NT2/D1 (cell line): ENCODE measurements at regions not wholly inside any gene's neighbourhood (a gene's known extent, or its start where the extent isn't known, plus 50 kb on each side); places are given as distances from the start of the nearest gene placed in this dataset.

ENCODE experiments used
- DNase-seq: peaks from one replicate; pipeline ENCODE4 v3.0.0-alpha.2; 2011; ENCODE audit warnings: low read depth, low spot score
- H3K27me3 ChIP-seq: 2 replicates; pipeline ENCODE4 v1.6.0; 2011; ENCODE audit warnings: mild to moderate bottlenecking; ENCODE audit not compliant: insufficient read length, insufficient read depth
- H3K36me3 ChIP-seq: 2 replicates; pipeline ENCODE4 v1.6.1; 2011; ENCODE audit warnings: mild to moderate bottlenecking, low read length, mixed read lengths; ENCODE audit not compliant: insufficient read depth, insufficient read length
- H3K4me1 ChIP-seq: 2 replicates; pipeline ENCODE4 v1.5.1; 2011; ENCODE audit not compliant: insufficient read depth, insufficient read length
- H3K4me3 ChIP-seq: 2 replicates; pipeline ENCODE4 v1.5.1; 2011; ENCODE audit warnings: low read depth; ENCODE audit not compliant: insufficient read length
- H3K9ac ChIP-seq: 2 replicates; pipeline ENCODE4 v1.6.0; 2011; ENCODE audit warnings: low read depth; ENCODE audit not compliant: insufficient read length
- H3K9me3 ChIP-seq: 2 replicates; pipeline ENCODE4 v1.5.1; 2011; ENCODE audit warnings: mild to moderate bottlenecking, low read length; ENCODE audit not compliant: insufficient read depth
- SUZ12 ChIP-seq: IDR thresholded peaks from 2 replicates; pipeline ENCODE4 v1.6.1; 2011; ENCODE audit not compliant: insufficient read length, insufficient read depth; ENCODE audit errors: extremely low read depth
- YY1 ChIP-seq: IDR thresholded peaks from 2 replicates; pipeline ENCODE4 v1.6.1; 2011; ENCODE audit not compliant: insufficient read length, insufficient read depth
- ZNF274 ChIP-seq: IDR thresholded peaks from 2 replicates; pipeline ENCODE4 v1.6.1; 2011; ENCODE audit warnings: mild to moderate bottlenecking, low read depth, low read length

DNA sequence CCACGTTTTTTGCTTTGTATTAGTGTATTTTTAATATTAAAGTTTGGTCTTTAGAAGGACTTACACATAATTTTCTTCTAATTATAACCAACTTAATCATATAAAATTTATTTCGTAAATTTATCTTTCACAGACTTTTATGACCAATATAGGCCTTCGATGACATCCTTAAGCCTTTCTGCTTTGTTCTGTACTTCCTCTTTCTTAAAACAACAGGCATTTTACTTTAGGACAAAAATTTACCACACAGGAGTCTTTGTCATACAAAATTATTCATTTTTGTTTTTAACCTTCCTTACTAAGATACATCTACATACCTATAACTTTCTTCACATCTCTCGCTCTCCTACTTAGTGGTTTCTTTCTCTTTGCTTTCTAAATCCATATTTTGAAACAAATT, 56.3 kb downstream of the RGS12 start:
- H3K27me3 ChIP-seq: no peaks in the 10 kb centered on the region
- peaks cover 6% of the 10 kb centered on the region for H3K4me1 ChIP-seq
- H3K36me3 ChIP-seq: peaks cover 8% of the 10 kb centered on the region
- H3K9ac ChIP-seq: no peak overlapping the region
- TF ChIP-seq YY1: no peak
- TF ChIP-seq SUZ12: no peak
- TF ChIP-seq ZNF274: no peak
- H3K4me3 ChIP-seq: no peak overlapping the region
- H3K9me3 ChIP-seq: no peaks in the 10 kb centered on the region
- DNase-seq: no peak

DNA sequence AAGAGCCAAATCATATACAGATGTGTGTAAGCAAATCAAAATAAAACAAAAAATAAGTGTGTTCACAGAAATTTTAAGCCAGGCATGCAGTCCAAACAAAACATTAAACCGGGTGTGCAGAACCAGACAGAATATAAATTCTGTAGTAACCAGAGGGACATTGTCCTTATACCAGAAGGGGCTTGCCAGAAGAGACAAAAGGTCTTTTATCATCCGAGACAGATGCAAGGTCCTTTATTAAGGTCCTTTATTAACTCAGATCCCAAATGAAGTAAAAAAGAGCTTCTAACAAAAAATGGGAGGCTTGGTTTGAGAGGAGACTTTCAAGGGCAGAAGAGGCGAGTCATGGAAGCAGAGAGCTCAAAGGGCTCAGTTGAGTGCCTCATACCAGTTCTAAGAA, 59.2 kb downstream of the RGS12 start:
- Histone ChIP-seq H3K4me3 (no peak overlapping the region), H3K4me1 (peaks cover 6% of the 10 kb centered on the region), H3K9me3 (no peaks in the 10 kb centered on the region), H3K27me3 (no peaks in the 10 kb centered on the region), H3K36me3 (no peaks in the 10 kb centered on the region), H3K9ac (no peak overlapping the region)
- DNase-seq: no peak
- no peak for TF ChIP-seq YY1
- no peak for TF ChIP-seq SUZ12
- no peak for TF ChIP-seq ZNF274

DNA sequence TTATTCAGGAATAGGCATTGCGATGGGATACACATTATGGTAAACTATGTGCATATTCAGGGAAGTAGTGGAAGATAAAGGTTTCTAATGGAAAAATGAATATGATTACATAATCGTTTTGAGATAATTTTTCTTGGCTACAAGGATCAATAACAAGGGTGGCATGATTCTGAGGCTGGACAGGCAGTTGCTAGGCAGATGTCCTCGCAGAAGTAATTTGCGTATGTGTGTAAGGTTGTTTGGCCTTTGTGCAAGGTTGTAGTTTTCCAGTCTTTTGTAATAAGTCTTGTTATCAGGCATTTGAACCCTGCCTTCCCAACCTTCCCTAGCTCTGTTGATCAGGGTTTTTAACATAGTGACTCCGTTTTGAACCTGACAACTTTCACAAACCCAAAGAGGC, 59.7 kb downstream of the RGS12 start:
- H3K4me3 ChIP-seq: no peak overlapping the region
- TF ChIP-seq SUZ12 (no peak), ZNF274 (no peak), YY1 (no peak)
- H3K4me1 ChIP-seq: peaks cover 6% of the 10 kb centered on the region
- H3K36me3 ChIP-seq: no peaks in the 10 kb centered on the region
- H3K9ac ChIP-seq: no peak overlapping the region
- no peaks in the 10 kb centered on the region for H3K9me3 ChIP-seq
- H3K27me3 ChIP-seq: no peaks in the 10 kb centered on the region
- no peak for DNase-seq

DNA sequence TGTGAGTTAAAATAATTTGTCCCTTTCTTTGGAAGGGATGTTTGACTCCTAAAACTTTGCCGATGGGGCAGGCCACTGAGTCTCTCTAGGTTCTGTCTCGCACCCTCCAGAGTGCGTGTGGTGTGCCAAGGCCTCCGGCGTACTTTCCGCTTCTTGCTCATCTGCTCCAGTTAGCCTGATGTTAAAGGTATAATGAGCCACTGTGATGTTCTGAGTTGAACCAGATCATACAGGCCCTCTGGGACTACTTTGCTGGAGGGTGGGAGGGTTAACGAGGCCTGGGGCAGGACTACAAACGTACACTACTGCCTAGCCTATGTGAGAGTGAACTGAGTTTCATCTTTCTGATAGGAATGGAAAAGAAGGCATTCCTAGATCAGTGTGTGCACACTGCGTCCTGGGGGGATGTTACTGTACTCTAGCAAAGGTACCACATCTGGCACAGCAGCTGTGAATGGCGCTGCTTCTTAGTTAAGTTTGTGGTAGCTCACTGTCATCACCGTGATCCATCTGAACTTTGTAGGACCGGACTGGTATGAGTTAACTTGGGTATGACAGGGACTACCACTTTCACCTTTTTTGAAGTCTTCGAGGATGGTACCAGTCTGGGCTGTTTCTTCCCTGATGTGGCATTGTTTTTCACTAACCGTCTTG, 60.2 kb downstream of the RGS12 start:
- H3K9me3 ChIP-seq: no peaks in the 10 kb centered on the region
- peaks cover 6% of the 10 kb centered on the region for H3K4me1 ChIP-seq
- H3K36me3 ChIP-seq: no peaks in the 10 kb centered on the region
- H3K9ac ChIP-seq: no peak overlapping the region
- TF ChIP-seq YY1 (no peak), SUZ12 (no peak), ZNF274 (no peak)
- H3K27me3 ChIP-seq: no peaks in the 10 kb centered on the region
- DNase-seq: no peak
- H3K4me3 ChIP-seq: no peak overlapping the region

DNA sequence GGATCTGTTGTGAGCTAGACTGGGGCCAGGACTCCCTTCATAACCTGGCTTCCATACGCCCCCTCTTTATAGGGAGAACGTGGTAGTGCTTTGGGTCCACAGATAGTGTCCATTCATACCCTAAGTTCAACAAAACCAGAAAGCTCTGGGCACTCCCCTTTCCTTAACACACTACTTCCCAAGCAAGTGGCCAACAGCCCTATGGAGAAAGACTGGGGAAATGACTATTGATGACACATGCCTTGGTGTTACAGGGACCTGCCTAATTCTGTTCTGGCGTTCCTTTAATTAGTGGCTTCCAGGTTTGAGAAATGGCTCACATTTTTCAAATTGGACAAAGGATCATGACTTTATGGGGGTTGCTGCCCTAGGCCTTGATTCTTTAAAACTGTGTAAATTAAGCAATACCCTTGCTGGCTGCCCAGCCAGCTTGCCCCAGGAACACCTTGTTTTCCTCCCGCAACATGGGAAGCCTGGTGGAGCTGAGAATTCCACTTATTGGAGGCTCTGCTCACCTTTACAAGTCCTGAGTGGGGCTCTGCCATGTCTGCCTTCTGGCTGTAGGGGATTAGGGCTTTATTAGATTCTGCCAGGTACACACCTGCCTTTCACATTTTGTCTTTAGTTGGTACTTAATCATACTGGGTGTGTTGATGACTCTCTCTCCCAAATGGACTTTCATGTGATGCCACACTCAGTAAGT, 61.1 kb downstream of the RGS12 start:
- H3K27me3 ChIP-seq: no peaks in the 10 kb centered on the region

DNA sequence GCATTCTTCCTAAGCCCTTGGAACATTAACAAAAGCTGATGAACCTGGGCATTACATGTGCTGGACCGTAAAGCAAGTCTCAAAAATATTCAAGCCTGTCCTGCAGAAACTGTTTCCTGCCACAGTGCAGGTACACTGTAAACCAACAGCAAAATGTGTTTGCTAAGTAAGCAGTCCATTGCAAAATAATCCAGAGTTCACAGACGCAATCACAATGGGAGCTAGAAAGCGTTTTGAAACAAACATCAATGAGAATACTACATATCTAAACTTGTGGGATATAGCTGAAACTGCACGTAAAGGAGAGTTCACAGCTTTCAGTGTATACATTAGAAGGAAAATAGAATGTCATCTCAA, 61.6 kb downstream of the RGS12 start:
- Histone ChIP-seq H3K4me3 (no peak overlapping the region), H3K9me3 (no peaks in the 10 kb centered on the region), H3K4me1 (no peaks in the 10 kb centered on the region), H3K9ac (no peak overlapping the region), H3K27me3 (no peaks in the 10 kb centered on the region), H3K36me3 (no peaks in the 10 kb centered on the region)
- no peak for DNase-seq
- TF ChIP-seq YY1 (no peak), SUZ12 (no peak), ZNF274 (no peak)

More for the DNA sequence above, 61.1 kb downstream of the RGS12 start:
- Histone ChIP-seq H3K9ac (no peak overlapping the region), H3K4me3 (no peak overlapping the region), H3K9me3 (no peaks in the 10 kb centered on the region), H3K4me1 (no peaks in the 10 kb centered on the region), H3K36me3 (no peaks in the 10 kb centered on the region)
- DNase-seq: no peak
- TF ChIP-seq YY1 (no peak), SUZ12 (no peak), ZNF274 (no peak)

DNA sequence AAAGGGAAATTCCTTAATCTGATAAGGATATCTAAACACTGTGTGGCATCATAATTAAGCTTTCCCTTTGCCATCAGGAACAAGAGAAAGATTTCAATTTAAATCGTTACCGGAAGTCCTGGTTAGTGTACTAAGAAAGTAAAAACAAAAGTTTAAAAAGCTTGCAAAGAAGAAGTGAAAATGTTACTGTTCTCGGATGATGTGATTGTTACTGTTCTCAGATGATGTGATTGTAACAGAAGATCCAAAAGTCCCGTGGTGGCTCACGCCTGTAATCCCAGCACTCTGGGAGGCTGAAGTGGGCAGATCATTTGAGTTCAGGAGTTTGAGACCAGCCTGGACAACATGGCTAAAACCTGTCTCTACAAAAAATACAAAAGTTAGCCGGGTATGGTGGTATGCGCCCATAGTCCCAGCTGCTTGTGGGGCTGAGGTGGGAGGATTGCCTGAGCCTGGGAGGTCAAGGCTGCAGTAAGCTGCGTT, 62.5 kb downstream of the RGS12 start:
- TF ChIP-seq SUZ12 (no peak), YY1 (no peak), ZNF274 (no peak)
- H3K4me1 ChIP-seq: no peaks in the 10 kb centered on the region
- H3K36me3 ChIP-seq: no peaks in the 10 kb centered on the region
- no peak overlapping the region for H3K4me3 ChIP-seq
- no peaks in the 10 kb centered on the region for H3K27me3 ChIP-seq
- no peaks in the 10 kb centered on the region for H3K9me3 ChIP-seq
- no peak for DNase-seq
- H3K9ac ChIP-seq: no peak overlapping the region
